ENCODE measurements at regions not wholly inside any gene's neighbourhood (a gene's known extent, or its start where the extent isn't known, plus 50 kb on each side); places are given as distances from the start of the nearest gene placed in this dataset.

- Mint-ChIP-seq H3K9me3 (peaks cover 0 to 22% of the 10 kb centered on the region in 2 donors), H3K27ac (no peak overlapping the region), H3K36me3 (peaks cover 0 to 4% of the 10 kb centered on the region in 2 donors)
- no peak for ATAC-seq
- DNase-seq (ENCODE audit: low spot score in 2 of 2) = no peak
Observed at GRCh38 chr10:57015595-57016318, 654.7 kb upstream of the ZWINT start.

DNA sequence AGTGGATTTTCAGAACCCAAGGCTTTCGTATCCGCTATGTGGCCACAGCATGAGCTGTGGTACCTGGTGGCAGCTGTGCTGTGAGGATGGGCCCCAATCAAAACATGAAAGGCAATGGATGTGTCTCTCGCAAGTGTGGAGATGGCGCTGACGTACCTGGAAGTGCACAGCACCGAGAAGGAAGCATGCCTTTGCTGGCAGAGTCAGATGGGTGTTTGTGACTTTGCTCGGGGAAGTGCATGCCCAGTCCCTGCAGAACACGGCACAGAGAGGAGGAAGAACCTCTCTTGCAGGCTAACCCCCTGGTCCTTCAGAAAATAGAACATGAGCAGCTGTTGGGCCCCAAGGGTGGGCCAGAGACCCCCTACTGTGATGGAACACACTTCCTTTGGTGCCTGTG, 654.1 kb upstream of the ZWINT start:
- ATAC-seq (no peak), DNase-seq (ENCODE audit: low spot score in 2 of 2) (no peak)
- Mint-ChIP-seq H3K27ac (no peak overlapping the region), H3K36me3 (peaks cover 0 to 4% of the 10 kb centered on the region in 2 donors), H3K9me3 (peaks cover 0 to 21% of the 10 kb centered on the region in 2 donors)

- ATAC-seq (no peak), DNase-seq (ENCODE audit: low spot score in 2 of 2) (no peak)
- H3K9me3 Mint-ChIP-seq = peaks cover 0 to 23% of the 10 kb centered on the region in 2 donors
- peaks cover 0 to 4% of the 10 kb centered on the region in 2 donors for H3K36me3 Mint-ChIP-seq
- H3K27ac Mint-ChIP-seq = no peak overlapping the region
Observed at GRCh38 chr10:57014758-57015157, 653.7 kb upstream of the ZWINT start.

- ATAC-seq (no peak), DNase-seq (ENCODE audit: low spot score in 2 of 2) (no peak)
- Mint-ChIP-seq H3K36me3 (no peaks in the 10 kb centered on the region), H3K9me3 (peaks cover 5 to 12% of the 10 kb centered on the region in 2 donors), H3K27ac (no peak overlapping the region)
Observed at GRCh38 chr10:57008189-57008588, 647.1 kb upstream of the ZWINT start.

DNA sequence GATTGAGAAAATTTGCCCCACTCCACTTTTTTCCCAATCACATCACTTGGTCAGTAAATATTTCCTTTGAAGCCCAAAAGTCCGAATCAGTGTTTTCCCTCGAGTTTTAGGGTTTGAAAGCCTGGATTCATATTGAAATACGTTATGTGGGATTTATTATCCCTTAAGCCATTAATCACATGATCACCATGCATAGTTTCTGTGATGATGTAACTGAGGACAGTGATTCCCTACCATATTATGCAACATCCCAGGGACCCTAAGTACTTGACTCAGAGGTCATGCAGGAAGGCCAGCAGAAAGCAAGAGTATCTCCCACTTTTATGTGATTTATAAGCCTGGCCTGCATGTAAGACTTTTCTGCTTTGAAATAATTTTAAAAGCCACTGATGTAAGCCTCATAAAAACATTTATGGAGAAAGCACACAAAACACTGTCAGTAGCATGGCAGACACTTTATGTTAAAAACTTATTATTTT, 630.6 kb upstream of the ZWINT start:
- no peaks in the 10 kb centered on the region for H3K36me3 Mint-ChIP-seq

GRCh38 chr10:56975513-56975912, 614.5 kb upstream of the ZWINT start:
- no peak for ATAC-seq
- H3K36me3 Mint-ChIP-seq = no peaks in the 10 kb centered on the region
- no peak overlapping the region for H3K27ac Mint-ChIP-seq
- no peak for DNase-seq (ENCODE audit: low spot score in 2 of 2)
- H3K9me3 Mint-ChIP-seq = peaks cover 18 to 20% of the 10 kb centered on the region in 2 donors

More for the DNA sequence above, 630.6 kb upstream of the ZWINT start:
- no peak for ATAC-seq
- DNase-seq (ENCODE audit: low spot score in 2 of 2) = no peak
- Mint-ChIP-seq H3K9me3 (peaks cover 6 to 15% of the 10 kb centered on the region in 2 donors), H3K27ac (no peak overlapping the region)

GRCh38 chr10:56973766-56974165, 612.7 kb upstream of the ZWINT start:
- ATAC-seq (no peak), DNase-seq (ENCODE audit: low spot score in 2 of 2) (no peak)
- Mint-ChIP-seq H3K27ac (no peak overlapping the region), H3K36me3 (no peaks in the 10 kb centered on the region), H3K9me3 (peaks cover 18 to 20% of the 10 kb centered on the region in 2 donors)

DNA sequence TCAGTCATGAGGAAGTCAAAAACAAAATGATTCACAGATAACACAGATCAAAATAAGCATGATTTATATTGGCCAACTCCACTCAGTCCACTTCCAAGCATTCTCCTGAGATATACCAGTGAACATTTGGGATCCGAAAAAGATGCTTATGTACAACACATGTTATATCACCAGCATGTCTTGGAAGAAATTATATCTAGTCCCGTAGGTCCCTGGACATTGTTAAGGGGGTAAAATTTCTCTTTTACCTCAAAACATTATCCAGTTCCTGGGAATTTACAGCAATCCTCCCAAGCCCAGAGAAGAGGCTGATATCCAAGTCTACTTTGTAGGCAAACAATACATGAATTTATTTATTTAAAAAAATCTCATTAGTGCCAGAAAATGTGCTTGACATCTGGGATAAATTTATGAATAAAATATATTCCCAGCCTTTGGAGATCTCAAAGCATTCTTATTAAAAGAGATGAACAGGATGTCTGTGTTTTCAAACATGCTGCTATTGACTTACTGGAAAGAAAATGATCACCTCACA, 582.2 kb upstream of the ZWINT start:
- Mint-ChIP-seq H3K36me3 (peaks cover 0 to 7% of the 10 kb centered on the region in 2 donors), H3K9me3 (peaks cover 11 to 15% of the 10 kb centered on the region in 2 donors), H3K27ac (no peak overlapping the region)
- DNase-seq (ENCODE audit: low spot score in 2 of 2) = no peak
- ATAC-seq = no peak

GRCh38 chr10:56934515-56934914, 573.5 kb upstream of the ZWINT start:
- no peak for ATAC-seq
- peaks cover 14 to 15% of the 10 kb centered on the region in 2 donors for H3K9me3 Mint-ChIP-seq

GRCh38 chr10:56928714-56929113, 567.7 kb upstream of the ZWINT start:
- ATAC-seq = no peak
- no peak for DNase-seq (ENCODE audit: low spot score in 2 of 2)
- peaks cover 29 to 31% of the 10 kb centered on the region in 2 donors for H3K9me3 Mint-ChIP-seq
- peaks cover 0 to 11% of the 10 kb centered on the region in 2 donors for H3K36me3 Mint-ChIP-seq
- H3K27ac Mint-ChIP-seq = no peak overlapping the region

More at GRCh38 chr10:56934515-56934914, 573.5 kb upstream of the ZWINT start:
- Mint-ChIP-seq H3K27ac (no peak overlapping the region), H3K36me3 (no peaks in the 10 kb centered on the region)
- no peak for DNase-seq (ENCODE audit: low spot score in 2 of 2)

DNA sequence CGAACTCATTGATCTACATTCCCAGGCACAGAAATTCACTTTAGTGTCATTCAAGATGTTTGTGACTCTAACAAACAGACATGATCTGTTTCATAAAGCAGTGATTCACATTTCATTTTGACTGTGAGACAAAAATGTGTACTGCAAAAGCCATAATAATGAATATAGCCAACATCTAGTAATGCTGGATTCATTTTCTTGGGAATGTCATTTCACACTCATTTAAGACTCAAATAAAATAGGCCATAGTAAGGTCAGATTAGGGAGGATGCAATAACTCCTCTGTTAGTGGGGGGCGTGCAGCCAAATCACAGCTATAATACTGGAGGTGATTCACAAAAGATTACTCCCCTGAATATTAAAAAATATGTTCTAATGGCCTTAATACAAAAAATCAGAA, 566.6 kb upstream of the ZWINT start:
- H3K27ac Mint-ChIP-seq = no peak overlapping the region
- H3K36me3 Mint-ChIP-seq = peaks cover 0 to 11% of the 10 kb centered on the region in 2 donors
- H3K9me3 Mint-ChIP-seq = peaks cover 29 to 34% of the 10 kb centered on the region in 2 donors
- DNase-seq (ENCODE audit: low spot score in 2 of 2) (no peak), ATAC-seq (no peak)

DNA sequence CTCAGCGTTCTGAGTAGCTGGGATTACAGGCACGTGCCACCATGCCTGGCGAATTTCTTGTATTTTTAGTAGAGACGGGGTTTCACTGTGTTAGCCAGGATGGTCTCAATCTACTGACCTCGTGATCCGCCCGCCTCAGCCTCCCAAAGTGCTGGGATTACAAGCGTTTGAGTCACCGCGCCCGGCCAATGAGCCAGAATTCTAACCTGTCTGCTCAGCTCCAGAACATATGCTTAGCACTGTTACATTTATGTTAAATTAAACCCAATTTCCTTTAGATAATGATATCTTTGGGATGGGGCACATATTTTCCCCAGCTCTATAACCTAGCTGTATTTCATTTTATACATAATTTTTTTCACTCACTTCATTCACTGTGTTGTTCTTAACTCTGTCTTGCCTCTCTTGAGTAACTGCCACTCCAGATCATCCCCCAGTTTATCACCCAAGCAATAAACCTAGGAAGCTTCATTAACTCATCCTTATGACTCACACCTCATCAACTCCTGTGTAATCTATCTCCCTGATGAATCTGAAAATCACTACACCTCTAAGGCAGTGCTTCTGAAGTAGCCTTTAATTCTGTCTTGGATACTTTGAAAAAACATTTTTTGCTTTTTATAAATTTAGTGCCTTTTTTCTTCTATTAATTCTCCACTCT, 559.7 kb upstream of the ZWINT start:
- Mint-ChIP-seq H3K9me3 (peaks cover 27 to 30% of the 10 kb centered on the region in 2 donors), H3K27ac (no peak overlapping the region), H3K36me3 (peaks cover 0 to 11% of the 10 kb centered on the region in 2 donors)
- ATAC-seq = no peak
- no peak for DNase-seq (ENCODE audit: low spot score in 2 of 2)

- ATAC-seq = no peak
- H3K36me3 Mint-ChIP-seq = no peaks in the 10 kb centered on the region
- peaks cover 14 to 18% of the 10 kb centered on the region in 2 donors for H3K9me3 Mint-ChIP-seq
Observed at GRCh38 chr10:56912043-56912442, 551.0 kb upstream of the ZWINT start.

GRCh38 chr10:56905051-56905450, 544.0 kb upstream of the ZWINT start:
- Mint-ChIP-seq H3K36me3 (no peaks in the 10 kb centered on the region), H3K9me3 (peaks cover 0 to 7% of the 10 kb centered on the region in 2 donors), H3K27ac (no peak overlapping the region)
- no peak for DNase-seq (ENCODE audit: low spot score in 2 of 2)
- no peak for ATAC-seq

More at GRCh38 chr10:56912043-56912442, 551.0 kb upstream of the ZWINT start:
- DNase-seq (ENCODE audit: low spot score in 2 of 2) = no peak
- no peak overlapping the region for H3K27ac Mint-ChIP-seq

- DNase-seq (ENCODE audit: low spot score in 2 of 2) = no peak
- H3K27ac Mint-ChIP-seq = no peak overlapping the region
- ATAC-seq = no peak
- no peaks in the 10 kb centered on the region for H3K36me3 Mint-ChIP-seq
- H3K9me3 Mint-ChIP-seq = peaks cover 0 to 10% of the 10 kb centered on the region in 2 donors
Observed at GRCh38 chr10:56902554-56902953, 541.5 kb upstream of the ZWINT start.

GRCh38 chr10:56895306-56895705, 534.2 kb upstream of the ZWINT start:
- DNase-seq (ENCODE audit: low spot score in 2 of 2) (no peak), ATAC-seq (no peak)
- peaks cover 16% of the 10 kb centered on the region in 2 donors for H3K9me3 Mint-ChIP-seq
- peaks cover 0 to 6% of the 10 kb centered on the region in 2 donors for H3K36me3 Mint-ChIP-seq
- no peak overlapping the region for H3K27ac Mint-ChIP-seq

- DNase-seq (ENCODE audit: low spot score in 2 of 2) (no peak), ATAC-seq (no peak)
- H3K36me3 Mint-ChIP-seq = no peaks in the 10 kb centered on the region
- peaks cover 6 to 8% of the 10 kb centered on the region in 2 donors for H3K9me3 Mint-ChIP-seq
- H3K27ac Mint-ChIP-seq = no peak overlapping the region
Observed at GRCh38 chr10:56881218-56881617, 520.2 kb upstream of the ZWINT start.
